ENCODE measurements at regions not wholly inside any gene's neighbourhood (a gene's known extent, or its start where the extent isn't known, plus 50 kb on each side); places are given as distances from the start of the nearest gene placed in this dataset.

GRCh38 chr7:110177463-110177862 lies 913.5 kb upstream of the LRRN3 start:
- no peak for TF ChIP-seq ELF3 (CRISPR knock-in tag; IDR thresholded peaks at IDR 0.05)
- TF ChIP-seq HNF4A (CRISPR knock-in tag; IDR thresholded peaks at IDR 0.05) = no peak
- no peak for TF ChIP-seq ZSCAN30 (CRISPR knock-in tag; IDR thresholded peaks at IDR 0.05)
- no peak for TF ChIP-seq HHEX (CRISPR knock-in tag; IDR thresholded peaks at IDR 0.05)
- no peak for TF ChIP-seq RFX1 (IDR thresholded peaks at IDR 0.05)
- TF ChIP-seq PTBP1 (IDR thresholded peaks at IDR 0.05; ENCODE audit: low read depth, low read length, poor library complexity, severe bottlenecking) = no peak
- TF ChIP-seq HNF1A (IDR thresholded peaks at IDR 0.05; ENCODE audit: low read depth) = no peak
- TF ChIP-seq HNF1A (CRISPR knock-in tag; IDR thresholded peaks at IDR 0.05; ENCODE audit: borderline replicate concordance) = no peak
- no peak for TF ChIP-seq NFAT5 (CRISPR knock-in tag; IDR thresholded peaks at IDR 0.05)
- no peak for TF ChIP-seq NFKBIZ (CRISPR knock-in tag; IDR thresholded peaks at IDR 0.05)
- DNase-seq (ENCODE audit: low spot score) = no peak
- no TSS peak for BruUV-seq (replicated peaks)
- FAIRE-seq = no peak
- 0% methylated on average over 5 of the region's 5 CpGs for WGBS (ENCODE audit: low lambda C conversion rate)
- ChIA-PET CTCF (ENCODE audit: low intra/inter-chr PET ratio, low total read pairs) (no interaction called here), POLR2A (no interaction called here)
- Histone ChIP-seq H3K27ac (ENCODE audit: extremely low read length, insufficient read depth, low read length) (no peak overlapping the region), H3K27me3 (ENCODE audit: control insufficient read depth in 1 of 2, insufficient read depth in 2 of 2, low read length in 2 of 2) (no peaks in the 10 kb centered on the region), H3K9ac (ENCODE audit: insufficient read depth, low read depth, low read length) (no peak overlapping the region), H3K79me2 (ENCODE audit: insufficient read depth, low read length) (no peaks in the 10 kb centered on the region), H3K36me3 (replicated peaks in 1 of 2; ENCODE audit: control insufficient read depth in 1 of 2, insufficient read depth in 2 of 2, low read length in 2 of 2) (no peaks in the 10 kb centered on the region), H4K20me1 (ENCODE audit: insufficient read depth, low read length) (no peaks in the 10 kb centered on the region), H3K4me1 (ENCODE audit: insufficient read depth, low read length) (no peaks in the 10 kb centered on the region), H3K4me2 (ENCODE audit: low read depth, low read length) (no peak overlapping the region), H3K4me3 (replicated peaks in 1 of 3; ENCODE audit: insufficient read depth in 1 of 3, low read depth in 2 of 3, low read length in 3 of 3) (no peak overlapping the region), H3K9me3 (ENCODE audit: low read length) (no peaks in the 10 kb centered on the region), H2AFZ (ENCODE audit: low read length) (no peak overlapping the region)
- ATAC-seq = no peak
- in situ Hi-C loops (cut with HindIII; ENCODE audit: extremely low pct_ligation_motif_present, low pct_unique_long_range_greater_than_20kb) = no loop called here
- intact Hi-C loops (cut with micrococcal nuclease; ENCODE audit: unreplicated experiment) = no loop called here
